Activated CD4-positive, alpha-beta T cell treated with anti-CD3 and anti-CD28 coated beads, Interleukin-2, amount 50 U/mL, for 24 hours (primary cell): ENCODE measurements at regions not wholly inside any gene's neighbourhood (a gene's known extent, or its start where the extent isn't known, plus 50 kb on each side); places are given as distances from the start of the nearest gene placed in this dataset.

Experiments used
- DNase-seq, 2 donors: peaks; one replicate each; pipeline ENCODE4 v3.0.0-alpha.2; 2020; ENCODE audit warnings: low read depth in 1 of 2, low spot score in 1 of 2

DNA sequence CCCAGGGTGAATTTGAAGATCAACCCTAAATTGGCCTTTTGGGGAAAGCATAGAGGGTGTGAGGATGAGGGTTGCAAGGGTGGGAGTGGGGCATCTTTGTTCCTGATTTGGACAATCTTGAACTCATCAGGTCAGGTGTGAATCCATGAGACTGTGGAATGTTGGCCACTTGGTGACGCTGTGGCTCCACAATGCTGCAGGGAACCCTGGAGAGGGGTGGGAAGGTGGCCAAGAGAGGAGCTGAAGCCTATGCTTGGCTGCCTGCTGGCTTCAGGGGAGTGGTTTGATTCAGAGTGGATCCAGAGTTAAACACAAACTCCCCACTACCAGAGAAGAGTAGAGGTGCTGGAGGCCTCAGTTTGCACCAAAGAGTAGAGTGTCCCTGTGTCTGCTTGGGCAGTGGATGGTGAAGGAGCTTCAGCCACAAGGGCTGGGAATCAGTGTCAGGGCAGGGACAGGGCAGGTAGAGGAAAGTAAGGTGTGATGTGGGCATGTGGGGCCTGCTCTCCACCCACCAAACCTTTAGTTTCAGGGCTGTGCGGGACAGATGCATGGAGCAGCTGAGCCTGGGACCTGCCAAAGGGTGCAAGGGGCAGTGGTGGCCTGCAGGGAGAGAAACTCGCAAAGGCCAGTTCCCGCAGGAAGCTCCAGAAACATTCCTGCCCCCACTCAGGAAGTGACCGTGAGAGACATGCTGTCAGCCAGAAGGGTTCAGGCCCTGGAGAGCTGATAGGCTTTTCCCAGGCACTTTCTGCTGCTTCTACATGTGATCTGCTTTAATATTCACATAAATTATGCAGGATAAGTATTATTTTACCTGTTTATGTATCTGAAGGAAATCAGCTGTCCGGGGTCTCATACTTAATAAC is 81.0 kb upstream of the PRSS58 start:
- DNase-seq = no peak

DNA sequence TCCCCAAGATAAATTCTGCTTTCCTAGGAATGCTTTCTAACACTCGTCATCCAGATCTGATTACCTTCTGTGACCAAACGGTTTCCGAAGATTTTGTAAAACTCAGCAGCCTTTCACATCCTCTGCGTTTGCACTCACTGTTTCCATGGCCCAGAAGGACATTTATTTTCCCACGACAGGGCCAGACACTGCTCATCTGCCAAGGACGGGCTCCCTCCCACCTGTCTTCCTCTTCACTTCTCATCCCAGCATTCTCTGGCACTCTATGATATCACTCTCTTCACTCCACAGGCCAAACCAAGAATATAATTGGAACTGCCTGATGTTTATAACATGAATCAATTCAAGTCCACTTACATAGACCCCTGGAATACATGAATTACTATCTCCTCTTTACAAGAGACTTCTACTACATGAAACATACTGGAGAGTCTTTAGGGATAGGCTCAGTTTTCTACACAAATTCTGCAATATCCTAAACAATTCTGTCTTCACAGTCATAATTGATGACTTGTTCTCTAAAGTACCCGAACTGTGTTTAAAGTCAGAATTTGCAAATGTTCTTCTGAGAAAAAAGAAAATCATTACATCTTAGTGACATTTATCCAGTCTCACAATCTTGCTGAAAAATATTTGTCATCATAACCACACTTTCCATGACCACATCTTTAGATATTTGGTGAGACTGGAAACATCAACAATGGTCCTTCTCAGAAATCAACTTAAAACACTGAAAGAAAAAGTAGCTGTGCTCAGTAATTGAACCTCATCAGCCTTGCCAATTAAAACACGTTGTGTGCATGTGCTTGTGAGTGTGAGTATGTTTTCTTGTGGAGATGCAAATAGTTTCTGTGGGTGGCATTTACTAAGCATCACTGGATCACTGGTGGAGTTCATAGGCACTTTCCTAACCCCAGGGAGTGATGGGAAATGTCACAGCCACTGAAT is 79.5 kb upstream of the PRSS58 start:
- DNase-seq = no peak

- DNase-seq = no peak
Measured at GRCh38 chr7:142334806-142335205, 76.9 kb upstream of the PRSS58 start.

DNA sequence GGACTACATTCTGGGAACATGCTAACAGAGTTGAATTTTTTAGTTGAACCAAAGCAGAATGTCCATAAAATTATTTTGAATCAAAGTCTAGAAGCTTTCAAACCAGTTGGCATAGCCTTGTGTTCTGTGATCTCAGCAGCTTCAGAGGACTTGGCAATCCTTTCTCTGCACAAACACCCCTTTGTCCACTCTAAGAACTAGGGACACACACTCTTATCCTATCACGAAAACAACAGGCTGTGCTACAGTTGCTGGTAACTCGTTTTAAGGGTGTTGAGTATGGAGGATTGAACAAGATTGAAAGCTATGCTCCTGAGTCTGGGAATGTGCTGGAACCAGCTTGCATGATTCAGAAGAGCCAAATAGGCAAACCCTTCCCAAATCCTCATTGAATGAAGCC is 76.4 kb upstream of the PRSS58 start:
- no peak for DNase-seq

DNA sequence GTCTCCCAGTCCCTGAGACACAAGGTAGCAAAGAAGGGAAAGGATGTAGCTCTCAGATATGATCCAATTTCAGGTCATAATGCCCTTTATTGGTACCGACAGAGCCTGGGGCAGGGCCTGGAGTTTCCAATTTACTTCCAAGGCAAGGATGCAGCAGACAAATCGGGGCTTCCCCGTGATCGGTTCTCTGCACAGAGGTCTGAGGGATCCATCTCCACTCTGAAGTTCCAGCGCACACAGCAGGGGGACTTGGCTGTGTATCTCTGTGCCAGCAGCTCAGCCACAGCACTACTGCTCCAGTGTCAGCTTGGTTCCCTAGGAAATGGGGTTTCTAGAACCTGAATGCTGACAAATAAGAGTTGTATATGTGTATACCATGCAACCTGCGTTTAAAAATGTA is 74.6 kb upstream of the PRSS58 start:
- DNase-seq = no peak

- no peak for DNase-seq
Measured at GRCh38 chr7:142331941-142332340, 74.1 kb upstream of the PRSS58 start.

DNA sequence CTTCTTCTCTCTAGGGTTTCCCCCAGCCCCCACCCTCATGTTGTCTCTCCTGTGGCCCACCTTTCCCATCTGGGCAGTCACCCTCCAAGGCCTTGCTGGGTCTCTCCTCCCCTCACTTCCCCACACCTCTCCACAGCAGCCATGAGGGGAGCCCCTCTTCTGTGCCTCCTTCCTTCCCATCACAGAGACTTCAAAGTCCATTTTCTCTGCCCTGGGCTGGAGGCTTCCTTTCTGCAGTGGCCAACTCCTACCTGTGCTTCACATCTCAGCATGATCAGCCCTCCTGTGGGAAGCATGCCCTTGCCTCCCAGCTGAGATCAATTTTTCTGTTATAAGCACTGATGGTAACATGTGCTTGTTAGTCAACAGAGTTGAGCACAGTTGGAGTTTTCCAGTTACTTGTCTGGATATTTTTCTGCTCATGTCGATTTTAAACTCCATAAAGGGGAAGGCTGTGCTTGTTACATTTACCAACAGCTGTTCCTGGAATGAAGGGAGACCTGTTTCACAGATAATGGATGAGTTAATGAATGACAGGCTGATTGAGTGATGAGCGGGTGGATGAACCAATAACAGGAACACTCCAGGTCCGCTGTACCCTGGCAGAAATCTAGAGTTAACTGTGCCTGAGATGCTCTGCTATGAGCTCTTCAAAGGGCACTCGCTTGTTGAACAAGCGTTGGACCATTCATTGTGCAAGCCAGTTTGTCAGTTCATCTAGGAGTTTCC is 71.4 kb upstream of the PRSS58 start:
- no peak for DNase-seq

DNA sequence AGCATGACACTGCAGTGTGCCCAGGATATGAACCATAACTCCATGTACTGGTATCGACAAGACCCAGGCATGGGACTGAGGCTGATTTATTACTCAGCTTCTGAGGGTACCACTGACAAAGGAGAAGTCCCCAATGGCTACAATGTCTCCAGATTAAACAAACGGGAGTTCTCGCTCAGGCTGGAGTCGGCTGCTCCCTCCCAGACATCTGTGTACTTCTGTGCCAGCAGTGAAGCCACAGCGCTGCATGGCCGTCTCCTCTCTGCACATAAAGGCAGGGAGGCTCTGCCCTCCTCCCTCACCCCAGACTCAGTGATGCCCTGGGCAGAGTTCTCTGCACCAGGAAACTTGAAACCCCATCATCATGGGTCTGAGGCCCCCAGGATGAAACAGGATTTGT is 70.7 kb upstream of the PRSS58 start:
- DNase-seq = no peak

DNA sequence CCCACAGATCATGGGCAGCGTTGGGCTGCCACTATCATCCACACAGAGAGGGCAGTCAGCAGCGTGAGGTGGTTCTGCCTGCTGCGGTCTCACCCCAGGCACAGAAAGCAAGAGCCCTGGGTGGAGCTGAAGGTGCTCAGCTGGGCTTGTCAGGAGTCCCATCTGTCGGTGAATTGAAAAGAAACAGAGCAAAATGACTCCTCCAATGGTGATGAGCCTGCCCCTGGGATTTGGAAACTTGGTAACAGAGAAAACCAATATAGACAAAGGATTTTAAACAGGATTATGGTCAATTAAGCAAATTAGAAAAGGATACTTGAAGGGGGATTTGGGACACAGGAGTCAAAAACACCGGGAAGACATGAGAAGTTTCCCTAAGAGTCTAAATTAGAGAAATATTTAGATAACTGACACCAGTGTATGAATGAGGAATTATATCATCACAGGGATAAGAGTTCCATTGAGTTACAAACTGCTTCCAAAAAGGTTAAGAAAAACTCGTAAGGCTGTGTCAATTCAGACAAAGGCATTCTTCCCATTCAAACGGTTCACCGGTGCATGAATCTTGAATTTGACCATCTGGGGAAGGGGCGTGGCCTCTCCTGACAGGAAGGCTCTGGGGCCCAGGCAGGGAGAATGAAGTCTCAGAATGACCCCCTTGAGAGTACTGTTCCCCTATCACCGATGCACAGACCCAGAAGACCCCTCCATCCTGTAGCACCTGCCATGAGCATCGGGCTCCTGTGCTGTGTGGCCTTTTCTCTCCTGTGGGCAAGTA is 70.0 kb upstream of the PRSS58 start:
- DNase-seq = no peak

- no peak for DNase-seq
Measured at GRCh38 chr7:142323706-142324105, 65.8 kb upstream of the PRSS58 start.

- no peak for DNase-seq
Measured at GRCh38 chr7:142321391-142321790, 63.5 kb upstream of the PRSS58 start.

- DNase-seq = no peak
Measured at GRCh38 chr7:142320883-142321282, 63.0 kb upstream of the PRSS58 start.

- DNase-seq = no peak
Measured at GRCh38 chr7:142319970-142320369, 62.1 kb upstream of the PRSS58 start.

GRCh38 chr7:142314281-142314680 is 56.4 kb upstream of the PRSS58 start:
- DNase-seq = no peak

- DNase-seq = no peak
Measured at GRCh38 chr7:142313528-142313927, 55.7 kb upstream of the PRSS58 start.

DNA sequence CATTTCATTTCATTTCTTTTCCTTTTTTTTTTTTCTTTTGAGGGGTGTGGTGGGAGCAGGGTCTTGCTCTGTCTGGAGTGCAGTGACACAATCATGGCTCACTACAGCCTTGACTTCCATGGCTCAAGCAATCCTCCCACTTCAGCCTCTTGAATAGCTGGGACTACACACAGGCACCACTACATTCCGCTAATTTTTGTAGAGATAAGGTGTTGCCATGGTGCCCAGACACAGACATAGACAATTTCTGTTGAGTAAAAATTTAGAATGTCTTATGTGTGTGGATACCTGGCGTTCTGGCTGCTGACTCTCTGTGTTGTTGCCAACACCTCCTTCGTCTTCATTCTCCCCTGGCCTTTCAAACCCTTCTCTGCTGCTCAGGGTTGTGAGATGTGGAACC is 54.0 kb upstream of the PRSS58 start:
- no peak for DNase-seq

DNA sequence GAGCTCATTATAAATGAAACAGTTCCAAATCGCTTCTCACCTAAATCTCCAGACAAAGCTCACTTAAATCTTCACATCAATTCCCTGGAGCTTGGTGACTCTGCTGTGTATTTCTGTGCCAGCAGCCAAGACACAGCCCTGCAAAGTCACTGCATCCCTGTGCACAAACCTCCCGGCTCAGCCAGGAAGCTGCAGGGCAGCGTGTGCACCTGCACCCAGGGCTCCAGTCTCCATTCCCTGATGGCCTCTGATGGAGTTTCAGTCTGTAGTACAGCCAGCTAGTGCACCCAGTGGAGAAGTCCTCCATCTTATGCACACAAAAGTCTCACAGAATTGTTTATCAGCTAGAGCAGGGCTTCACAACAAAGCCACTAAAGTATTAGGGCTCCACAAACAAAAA is 51.1 kb upstream of the PRSS58 start:
- no peak for DNase-seq

DNA sequence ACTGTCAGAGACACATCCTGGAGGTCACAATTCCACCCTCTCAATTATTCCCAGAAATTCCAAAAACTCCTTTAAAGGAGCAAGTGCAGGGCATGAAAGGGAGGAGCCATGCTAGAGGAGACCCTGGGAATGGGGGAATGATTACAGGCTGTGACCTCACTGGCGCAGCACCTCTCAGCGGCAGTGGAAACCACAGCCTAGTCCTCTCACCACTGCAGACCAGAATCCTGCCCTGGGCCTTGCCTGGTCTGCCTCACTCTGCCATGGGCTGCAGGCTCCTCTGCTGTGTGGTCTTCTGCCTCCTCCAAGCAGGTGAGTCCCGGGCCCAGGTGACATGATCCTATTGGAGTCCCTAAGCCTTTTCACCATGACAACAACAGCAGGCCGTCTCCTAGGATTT is 50.5 kb upstream of the PRSS58 start:
- DNase-seq = no peak
